ENCODE measurements at regions not wholly inside any gene's neighbourhood (a gene's known extent, or its start where the extent isn't known, plus 50 kb on each side); places are given as distances from the start of the nearest gene placed in this dataset.

DNA sequence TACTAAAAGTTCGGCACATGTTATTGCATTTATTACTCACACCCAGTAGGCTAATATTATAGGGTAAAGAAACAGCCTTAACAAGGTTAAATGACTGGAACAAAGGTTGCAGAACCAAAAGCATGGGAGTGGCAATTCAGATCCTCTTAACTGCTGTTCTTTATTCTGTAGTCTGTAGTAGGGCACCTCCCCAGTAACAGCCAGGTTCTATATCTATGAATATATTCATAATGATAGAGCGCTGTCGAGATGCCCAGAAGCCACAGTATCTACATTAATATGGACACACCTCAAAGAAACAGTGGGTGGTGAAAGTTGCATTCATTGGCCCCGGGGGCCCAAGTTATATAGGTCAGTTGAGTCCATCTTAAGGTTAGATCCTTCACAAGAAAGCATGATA is 340.9 kb upstream of the THRB start:
- TF ChIP-seq, protein P1, sequence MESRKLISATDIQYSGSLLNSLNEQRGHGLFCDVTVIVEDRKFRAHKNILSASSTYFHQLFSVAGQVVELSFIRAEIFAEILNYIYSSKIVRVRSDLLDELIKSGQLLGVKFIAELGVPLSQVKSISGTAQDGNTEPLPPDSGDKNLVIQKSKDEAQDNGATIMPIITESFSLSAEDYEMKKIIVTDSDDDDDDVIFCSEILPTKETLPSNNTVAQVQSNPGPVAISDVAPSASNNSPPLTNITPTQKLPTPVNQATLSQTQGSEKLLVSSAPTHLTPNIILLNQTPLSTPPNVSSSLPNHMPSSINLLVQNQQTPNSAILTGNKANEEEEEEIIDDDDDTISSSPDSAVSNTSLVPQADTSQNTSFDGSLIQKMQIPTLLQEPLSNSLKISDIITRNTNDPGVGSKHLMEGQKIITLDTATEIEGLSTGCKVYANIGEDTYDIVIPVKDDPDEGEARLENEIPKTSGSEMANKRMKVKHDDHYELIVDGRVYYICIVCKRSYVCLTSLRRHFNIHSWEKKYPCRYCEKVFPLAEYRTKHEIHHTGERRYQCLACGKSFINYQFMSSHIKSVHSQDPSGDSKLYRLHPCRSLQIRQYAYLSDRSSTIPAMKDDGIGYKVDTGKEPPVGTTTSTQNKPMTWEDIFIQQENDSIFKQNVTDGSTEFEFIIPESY (IDR thresholded peaks at IDR 0.05): no peak
- TF ChIP-seq POLR2AphosphoS5 (IDR thresholded peaks at IDR 0.05; ENCODE audit: low read length) (no peak), CHD4 (IDR thresholded peaks at IDR 0.05) (no peak), MYC (IDR thresholded peaks at IDR 0.05; ENCODE audit: insufficient read depth, insufficient read length, insufficient replicate concordance, low read length, severe bottlenecking) (no peak), CHD1 (IDR thresholded peaks at IDR 0.05; ENCODE audit: low read depth, low read length) (no peak), RAD21 (IDR thresholded peaks at IDR 0.05; ENCODE audit: insufficient read depth, low read depth, low read length) (no peak), NRF1 (conservative IDR thresholded peaks at IDR 0.05; ENCODE audit: low read depth, low read length) (no peak)
- TF ChIP-seq, protein P2, sequence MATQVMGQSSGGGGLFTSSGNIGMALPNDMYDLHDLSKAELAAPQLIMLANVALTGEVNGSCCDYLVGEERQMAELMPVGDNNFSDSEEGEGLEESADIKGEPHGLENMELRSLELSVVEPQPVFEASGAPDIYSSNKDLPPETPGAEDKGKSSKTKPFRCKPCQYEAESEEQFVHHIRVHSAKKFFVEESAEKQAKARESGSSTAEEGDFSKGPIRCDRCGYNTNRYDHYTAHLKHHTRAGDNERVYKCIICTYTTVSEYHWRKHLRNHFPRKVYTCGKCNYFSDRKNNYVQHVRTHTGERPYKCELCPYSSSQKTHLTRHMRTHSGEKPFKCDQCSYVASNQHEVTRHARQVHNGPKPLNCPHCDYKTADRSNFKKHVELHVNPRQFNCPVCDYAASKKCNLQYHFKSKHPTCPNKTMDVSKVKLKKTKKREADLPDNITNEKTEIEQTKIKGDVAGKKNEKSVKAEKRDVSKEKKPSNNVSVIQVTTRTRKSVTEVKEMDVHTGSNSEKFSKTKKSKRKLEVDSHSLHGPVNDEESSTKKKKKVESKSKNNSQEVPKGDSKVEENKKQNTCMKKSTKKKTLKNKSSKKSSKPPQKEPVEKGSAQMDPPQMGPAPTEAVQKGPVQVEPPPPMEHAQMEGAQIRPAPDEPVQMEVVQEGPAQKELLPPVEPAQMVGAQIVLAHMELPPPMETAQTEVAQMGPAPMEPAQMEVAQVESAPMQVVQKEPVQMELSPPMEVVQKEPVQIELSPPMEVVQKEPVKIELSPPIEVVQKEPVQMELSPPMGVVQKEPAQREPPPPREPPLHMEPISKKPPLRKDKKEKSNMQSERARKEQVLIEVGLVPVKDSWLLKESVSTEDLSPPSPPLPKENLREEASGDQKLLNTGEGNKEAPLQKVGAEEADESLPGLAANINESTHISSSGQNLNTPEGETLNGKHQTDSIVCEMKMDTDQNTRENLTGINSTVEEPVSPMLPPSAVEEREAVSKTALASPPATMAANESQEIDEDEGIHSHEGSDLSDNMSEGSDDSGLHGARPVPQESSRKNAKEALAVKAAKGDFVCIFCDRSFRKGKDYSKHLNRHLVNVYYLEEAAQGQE (IDR thresholded peaks at IDR 0.05; ENCODE audit: low read depth, low read length): no peak

Measured in GM12878 (cell line).